HCT116 (cell line): ENCODE measurements at regions not wholly inside any gene's neighbourhood (a gene's known extent, or its start where the extent isn't known, plus 50 kb on each side); places are given as distances from the start of the nearest gene placed in this dataset.

Experiments
- ATF3 ChIP-seq: IDR thresholded peaks from 2 replicates; pipeline ENCODE4 v1.6.1; 2012
- CEBPB ChIP-seq: IDR thresholded peaks from 2 replicates; pipeline ENCODE4 v1.6.1; 2012; ENCODE audit warnings: low read depth
- CTCF ChIP-seq, 3 experiments: fragments of 200-600 bp in 1 of 3; sonication (generic) in 1 of 3; IDR thresholded peaks in 2 of 3; conservative IDR thresholded peaks in 1 of 3; 2 replicates each; pipeline ENCODE4 v1.5.1; 2012 to 2017; ENCODE audit warnings: low read depth in 2 of 3, low read length in 2 of 3, antibody characterized with exemption in 1 of 3, borderline replicate concordance in 1 of 3, control low read depth in 1 of 3, mild to moderate bottlenecking in 1 of 3, mixed read lengths in 1 of 3, mixed run types in 1 of 3, moderate library complexity in 1 of 3; ENCODE audit not compliant: insufficient read depth in 1 of 3
- REST ChIP-seq: IDR thresholded peaks from 2 replicates; pipeline ENCODE4 v1.6.1; 2012; ENCODE audit warnings: low read depth

- no peak for TF ChIP-seq ATF3
- no peak for TF ChIP-seq REST
- TF ChIP-seq CEBPB = no peak
- no peak for TF ChIP-seq CTCF (IDR thresholded peaks at IDR 0.05 in 2 of 3, conservative IDR thresholded peaks at IDR 0.05 in 1 of 3; ENCODE audit: borderline replicate concordance in 1 of 3, insufficient read depth in 1 of 3, low read depth in 2 of 3, low read length in 2 of 3)
These were observed 65.5 kb upstream of the THY1 start for GRCh38 chr11:119488256-119488995.
